SK-N-SH (cell line): ENCODE measurements at regions not wholly inside any gene's neighbourhood (a gene's known extent, or its start where the extent isn't known, plus 50 kb on each side); places are given as distances from the start of the nearest gene placed in this dataset.

Experiments
- CTCF ChIA-PET: fragments of 300-600, 350-600 bp; formaldehyde crosslinking; extraction: SDS; loops from one replicate; lab custom pipeline; 2021; lab: Yijun Ruan, JAX
- POLR2A ChIA-PET: fragments of 350-600 bp; sonication (Branson Sonifier 250); formaldehyde crosslinking; extraction: SDS; loops from one replicate; lab custom pipeline; 2020; ENCODE audit warnings: antibody characterized with exemption, inconsistent platforms; lab: Yijun Ruan, JAX
- DNase-seq: peaks from one replicate; pipeline ENCODE4 v3.0.0; 2012
- H2AFZ ChIP-seq: fragments of 200-600 bp; sonication (generic); 2 replicates; pipeline ENCODE4 v1.8.1; 2016; ENCODE audit warnings: antibody characterized with exemption, mild to moderate bottlenecking, low read depth
- H3F3A ChIP-seq: fragments of 200-600 bp; sonication (generic); replicated peaks from 2 replicates; pipeline ENCODE3; 2016; ENCODE audit warnings: antibody characterized with exemption, mild to moderate bottlenecking; ENCODE audit not compliant: insufficient read depth
- H3K27ac ChIP-seq, 2 experiments: fragments of 200-500 bp in 1 of 2; fragments of 200-600 bp in 1 of 2; sonication (Bioruptor generic) in 1 of 2; sonication (generic), shearing (Covaris generic) in 1 of 2; 2 replicates each; pipeline versions ENCODE4 v1.5.1 to v1.6.1; 2014 to 2016; ENCODE audit warnings: low read depth in 2 of 2, inconsistent platforms in 1 of 2, low read length in 1 of 2, mild to moderate bottlenecking in 1 of 2, mixed read lengths in 1 of 2
- H3K27me3 ChIP-seq: fragments of 200-600 bp; sonication (generic), shearing (Covaris generic); 2 replicates; pipeline ENCODE4 v1.6.1; 2016; ENCODE audit warnings: mixed run types; ENCODE audit not compliant: insufficient read depth
- H3K36me3 ChIP-seq, 2 experiments: fragments of 200-500 bp in 1 of 2; fragments of 200-600 bp in 1 of 2; sonication (Bioruptor generic) in 1 of 2; sonication (generic) in 1 of 2; replicated peaks in 1 of 2; 2 replicates each; pipeline versions ENCODE3 to v1.5.1; 2014 to 2016; ENCODE audit warnings: low read length in 1 of 2, mild to moderate bottlenecking in 1 of 2; ENCODE audit not compliant: insufficient read depth in 2 of 2, control insufficient read depth in 1 of 2
- H3K4me1 ChIP-seq, 2 experiments: fragments of 200-500 bp in 1 of 2; fragments of 200-600 bp in 1 of 2; sonication (Bioruptor generic) in 1 of 2; sonication (generic), shearing (Covaris generic) in 1 of 2; 2 replicates each; pipeline versions ENCODE4 v1.5.1 to v1.6.1; 2014 to 2016; ENCODE audit warnings: low read depth in 1 of 2, low read length in 1 of 2, mixed run types in 1 of 2; ENCODE audit not compliant: insufficient read depth in 2 of 2, control insufficient read depth in 1 of 2
- H3K4me2 ChIP-seq: fragments of 200-600 bp; sonication (generic), shearing (Covaris generic); 2 replicates; pipeline ENCODE4 v1.6.1; 2017; ENCODE audit warnings: mixed run types
- H3K4me3 ChIP-seq, 2 experiments: fragments of 200-500 bp in 1 of 2; fragments of 200-600 bp in 1 of 2; sonication (Bioruptor generic) in 1 of 2; sonication (generic), shearing (Covaris generic) in 1 of 2; 2 replicates each; pipeline versions ENCODE4 v1.5.1 to v1.8.1; 2014 to 2016; ENCODE audit warnings: low read depth in 2 of 2, inconsistent platforms in 1 of 2, low read length in 1 of 2, mild to moderate bottlenecking in 1 of 2, mixed read lengths in 1 of 2, moderate library complexity in 1 of 2
- H3K79me2 ChIP-seq: fragments of 200-600 bp; sonication (generic); 2 replicates; pipeline ENCODE4 v1.8.1; 2017; ENCODE audit warnings: mild to moderate bottlenecking; ENCODE audit not compliant: insufficient read depth
- H3K9ac ChIP-seq: fragments of 200-600 bp; sonication (generic); 2 replicates; pipeline ENCODE4 v1.6.1; 2017; ENCODE audit warnings: mixed run types
- H3K9me2 ChIP-seq: fragments of 200-600 bp; sonication (generic); 2 replicates; pipeline ENCODE4 v1.6.1; 2017; ENCODE audit warnings: mixed run types
- H3K9me3 ChIP-seq: fragments of 200-600 bp; sonication (generic); 2 replicates; pipeline ENCODE4 v1.6.1; 2017; ENCODE audit warnings: mixed run types, mild to moderate bottlenecking, moderate library complexity
- H4K20me1 ChIP-seq: fragments of 200-600 bp; sonication (generic); 2 replicates; pipeline ENCODE4 v1.6.1; 2017; ENCODE audit warnings: mild to moderate bottlenecking, mixed run types; ENCODE audit not compliant: insufficient read depth
- CTCF ChIP-seq: fragments of 200-600 bp; sonication (generic); IDR thresholded peaks from 2 replicates; pipeline ENCODE4 v1.6.1; 2017; ENCODE audit warnings: antibody characterized with exemption, mild to moderate bottlenecking, moderate library complexity
- EP300 ChIP-seq, 2 experiments: IDR thresholded peaks; 2 replicates each; pipeline versions ENCODE4 v1.4.0 to v1.6.1; 2012; ENCODE audit warnings: borderline replicate concordance in 1 of 2, low read depth in 1 of 2, low read length in 1 of 2
- FOSL2 ChIP-seq: IDR thresholded peaks from 2 replicates; pipeline ENCODE4 v1.4.0; 2012; ENCODE audit warnings: low read depth, mild to moderate bottlenecking, moderate library complexity, borderline replicate concordance
- GATA2 ChIP-seq: sonication (generic); formaldehyde crosslinking; IDR thresholded peaks from 2 replicates; pipeline ENCODE4 v1.5.0; 2020; ENCODE audit warnings: mild to moderate bottlenecking, missing genetic modification reagents
- MEF2A ChIP-seq: IDR thresholded peaks from 2 replicates; pipeline ENCODE4 v1.4.0; 2012; ENCODE audit warnings: low read depth, borderline replicate concordance
- REST ChIP-seq: IDR thresholded peaks from 2 replicates; pipeline ENCODE4 v1.6.1; 2012; ENCODE audit warnings: mild to moderate bottlenecking, low read depth, low read length, moderate library complexity
- WGBS: methylation state at CpG from one replicate; pipeline ENCODE4 v1.1.6; 2017; ENCODE audit warnings: low lambda C conversion rate; 5-methylcytosine and 5-hydroxymethylcytosine counted together
- TF ChIP-seq, protein P1 (sequence below): IDR thresholded peaks from 2 replicates; pipeline ENCODE4; 2012

- Histone ChIP-seq H3K9me3 (no peaks in the 10 kb centered on the region), H2AFZ (no peak overlapping the region), H3K9me2 (no peaks in the 10 kb centered on the region), H3K9ac (no peak overlapping the region), H3K4me3 (no peak overlapping the region), H3K79me2 (no peaks in the 10 kb centered on the region), H3K36me3 (no peaks in the 10 kb centered on the region), H3K4me1 (no peaks in the 10 kb centered on the region), H4K20me1 (no peaks in the 10 kb centered on the region), H3F3A (no peaks in the 10 kb centered on the region), H3K4me2 (no peak overlapping the region), H3K27ac (no peak overlapping the region), H3K27me3 (no peaks in the 10 kb centered on the region)
- TF ChIP-seq, protein P1, sequence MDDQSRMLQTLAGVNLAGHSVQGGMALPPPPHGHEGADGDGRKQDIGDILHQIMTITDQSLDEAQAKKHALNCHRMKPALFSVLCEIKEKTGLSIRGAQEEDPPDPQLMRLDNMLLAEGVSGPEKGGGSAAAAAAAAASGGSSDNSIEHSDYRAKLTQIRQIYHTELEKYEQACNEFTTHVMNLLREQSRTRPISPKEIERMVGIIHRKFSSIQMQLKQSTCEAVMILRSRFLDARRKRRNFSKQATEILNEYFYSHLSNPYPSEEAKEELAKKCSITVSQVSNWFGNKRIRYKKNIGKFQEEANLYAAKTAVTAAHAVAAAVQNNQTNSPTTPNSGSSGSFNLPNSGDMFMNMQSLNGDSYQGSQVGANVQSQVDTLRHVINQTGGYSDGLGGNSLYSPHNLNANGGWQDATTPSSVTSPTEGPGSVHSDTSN, result no peak
- TF ChIP-seq REST (0 out of 2 replicates have a peak, but pooled peaks have one; percentile 30), MEF2A (no peak)
- ChIA-PET CTCF (interaction anchor here (1.2 kb wide), 1 partner anchor 8 kb away, joined by 3 read pairs; no protein-coding TSS in a partner anchor), POLR2A (no interaction called here)
- WGBS, result 7% methylated on average over 5 of the region's 5 CpGs
- no peak for DNase-seq
Observed at GRCh38 chr1:5001466-5001865, 347.1 kb downstream of the AJAP1 start.

DNA sequence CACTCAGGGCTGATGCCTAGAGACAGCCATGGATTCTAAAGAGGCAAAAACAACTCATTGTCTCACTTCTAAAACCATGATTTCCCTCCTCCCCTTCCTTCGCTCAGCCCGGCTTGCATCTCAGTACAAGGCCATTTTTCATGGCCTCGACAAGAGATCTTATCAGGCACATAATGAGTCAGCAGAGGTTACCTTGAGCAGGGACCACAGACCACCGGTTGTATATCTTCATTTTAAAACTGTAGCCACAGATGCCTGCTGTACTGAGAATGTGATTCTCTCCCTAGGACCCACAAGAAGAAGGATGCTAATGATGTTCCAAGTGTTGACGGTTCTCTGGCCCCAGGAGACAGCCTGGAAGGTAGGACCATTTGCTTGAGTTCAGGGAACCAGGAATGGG, 331.9 kb downstream of the AJAP1 start:
- POLR2A ChIA-PET, result no interaction called here
- no peak overlapping the region for H3K4me2 ChIP-seq
- no peaks in the 10 kb centered on the region for H4K20me1 ChIP-seq
- H3K36me3 ChIP-seq, result no peaks in the 10 kb centered on the region
- H3K9me3 ChIP-seq, result no peaks in the 10 kb centered on the region
- TF ChIP-seq FOSL2 (no peak), CTCF (no peak), GATA2 (CRISPR knock-in tag) (peak; percentile 33; the same call in 1 of the 2 replicates), EP300 (IDR thresholded peaks at IDR 0.05; ENCODE audit: borderline replicate concordance in 1 of 2, low read depth in 1 of 2, low read length in 1 of 2) (no peak)
- H3K27ac ChIP-seq, result no peak overlapping the region
- CTCF ChIA-PET, result no interaction called here
- H2AFZ ChIP-seq, result no peak overlapping the region
- no peak overlapping the region for H3K4me3 ChIP-seq
- H3K4me1 ChIP-seq, result no peaks in the 10 kb centered on the region; a peak in 1 of 4 replicates
- H3K9me2 ChIP-seq, result no peaks in the 10 kb centered on the region
- no peaks in the 10 kb centered on the region for H3F3A ChIP-seq
- DNase-seq, result no peak
- H3K79me2 ChIP-seq, result no peaks in the 10 kb centered on the region
- no peak overlapping the region for H3K9ac ChIP-seq
- 21% methylated on average over 5 of the region's 5 CpGs for WGBS
- no peaks in the 10 kb centered on the region for H3K27me3 ChIP-seq
